Activated CD8-positive, alpha-beta memory T cell treated with anti-CD3 and anti-CD28 coated beads, Interleukin-2, amount 50 U/mL, for 4 hours (primary cell): ENCODE measurements at regions not wholly inside any gene's neighbourhood (a gene's known extent, or its start where the extent isn't known, plus 50 kb on each side); places are given as distances from the start of the nearest gene placed in this dataset.
"Not testable (repeated sequence)": the region's sequence is repeated elsewhere in the genome, so short reads cannot be mapped to it uniquely, and the experiment has no call there.

Source experiments
- DNase-seq: peaks from one replicate; pipeline ENCODE4 v3.0.0-alpha.2; 2020

- no peak for DNase-seq
Measured at GRCh38 chr15:96472681-96473080, 142.2 kb downstream of the NR2F2 start.

DNA sequence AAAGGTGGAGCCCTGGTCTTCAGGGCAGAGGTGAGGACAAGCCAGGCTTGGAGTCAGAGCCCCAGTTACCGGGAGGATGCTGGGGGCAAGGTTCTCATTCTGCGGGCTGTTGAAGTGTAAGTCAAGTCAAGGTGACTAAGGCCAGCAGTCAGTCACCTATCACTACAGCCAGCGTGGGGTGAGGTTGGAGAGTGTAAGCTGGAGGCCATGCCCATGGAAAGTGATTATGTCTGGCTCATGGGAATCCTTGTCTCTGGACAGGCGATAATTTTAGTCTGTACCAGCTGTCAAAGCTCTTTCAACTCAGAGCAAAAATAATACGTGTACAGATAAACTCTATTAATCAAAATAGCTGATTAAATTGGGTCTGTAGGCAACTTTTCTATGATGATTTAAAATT, 143.1 kb downstream of the NR2F2 start:
- DNase-seq = no peak

DNA sequence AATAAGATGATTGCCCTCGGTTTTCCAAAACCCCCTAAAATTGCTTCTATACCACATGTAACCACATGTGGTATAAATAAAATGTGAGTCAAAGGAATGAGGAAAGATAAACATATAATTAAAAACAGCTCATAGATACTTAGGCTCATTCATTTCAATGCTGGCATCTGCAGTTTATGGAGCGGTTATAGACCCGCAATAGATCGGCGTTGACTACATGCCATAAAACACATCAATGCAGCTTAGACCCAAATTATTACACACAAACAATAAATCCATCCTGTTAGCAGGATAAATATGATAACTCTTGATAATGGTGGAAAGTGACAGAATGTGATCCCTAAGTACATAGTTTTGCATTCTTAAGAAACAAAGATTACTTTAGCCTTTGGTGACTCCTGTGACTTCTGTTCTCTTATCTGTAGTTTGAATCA, 143.7 kb downstream of the NR2F2 start:
- no peak for DNase-seq

GRCh38 chr15:96477227-96477626, 146.7 kb downstream of the NR2F2 start:
- no peak for DNase-seq

DNA sequence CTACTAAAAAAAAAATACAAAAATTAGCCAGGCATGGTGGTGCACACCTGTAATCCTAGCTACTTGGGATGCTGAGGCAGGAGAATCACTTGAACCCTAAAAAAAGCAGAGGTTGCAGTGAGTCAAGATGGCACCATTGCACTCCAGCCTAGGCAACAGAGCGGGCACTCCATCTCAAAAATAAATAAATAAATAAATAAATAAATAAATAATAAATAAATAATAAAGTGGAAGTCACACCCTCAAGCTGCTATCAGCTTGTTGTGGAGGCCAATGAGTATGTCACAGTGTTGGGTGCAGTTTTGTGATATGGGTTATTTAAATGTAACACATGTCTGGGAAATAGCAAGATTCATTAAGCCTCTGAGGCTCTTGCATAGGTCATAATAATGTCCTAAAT, 153.9 kb downstream of the NR2F2 start:
- not testable (repeated sequence) for DNase-seq

DNA sequence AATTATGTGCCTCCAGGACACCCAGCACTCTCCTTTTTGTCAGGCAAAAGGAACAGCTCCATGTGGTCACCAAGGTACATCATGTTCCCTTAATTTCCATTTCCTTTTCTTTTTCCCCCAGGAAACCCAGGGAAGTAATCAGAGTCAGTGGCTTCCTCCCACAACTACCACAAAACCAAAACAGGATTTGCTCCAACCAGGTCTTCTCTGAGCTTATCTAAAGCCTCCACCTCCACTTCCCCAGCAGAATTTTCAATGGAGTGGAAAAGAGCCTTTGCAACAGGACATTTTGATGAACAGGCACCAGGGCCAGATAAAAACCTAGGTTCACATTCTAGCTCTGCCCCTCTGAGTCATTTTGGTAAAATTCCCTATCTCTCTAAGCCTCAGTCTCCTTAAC, 154.3 kb downstream of the NR2F2 start:
- no peak for DNase-seq

DNA sequence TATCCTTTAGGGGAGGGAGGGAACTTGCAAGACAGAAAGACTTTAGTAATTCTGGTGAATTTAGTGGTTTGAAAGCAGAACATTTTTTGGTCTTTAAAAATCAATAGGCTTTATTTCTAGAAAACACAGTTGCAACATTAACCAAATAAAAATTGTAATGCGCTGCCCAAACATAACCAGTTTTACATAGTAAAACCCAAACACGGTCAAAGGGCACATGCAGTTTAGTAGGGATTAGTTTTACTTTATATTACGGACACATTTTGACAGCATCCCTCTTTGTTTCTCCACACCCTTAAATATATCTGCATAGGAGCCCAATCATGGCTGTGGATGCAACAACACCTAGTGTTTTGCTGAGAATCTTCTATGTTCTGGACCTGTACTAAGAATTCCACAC, 156.7 kb downstream of the NR2F2 start:
- no peak for DNase-seq

GRCh38 chr15:96491066-96491699, 160.7 kb downstream of the NR2F2 start:
- DNase-seq = not testable (repeated sequence)

DNA sequence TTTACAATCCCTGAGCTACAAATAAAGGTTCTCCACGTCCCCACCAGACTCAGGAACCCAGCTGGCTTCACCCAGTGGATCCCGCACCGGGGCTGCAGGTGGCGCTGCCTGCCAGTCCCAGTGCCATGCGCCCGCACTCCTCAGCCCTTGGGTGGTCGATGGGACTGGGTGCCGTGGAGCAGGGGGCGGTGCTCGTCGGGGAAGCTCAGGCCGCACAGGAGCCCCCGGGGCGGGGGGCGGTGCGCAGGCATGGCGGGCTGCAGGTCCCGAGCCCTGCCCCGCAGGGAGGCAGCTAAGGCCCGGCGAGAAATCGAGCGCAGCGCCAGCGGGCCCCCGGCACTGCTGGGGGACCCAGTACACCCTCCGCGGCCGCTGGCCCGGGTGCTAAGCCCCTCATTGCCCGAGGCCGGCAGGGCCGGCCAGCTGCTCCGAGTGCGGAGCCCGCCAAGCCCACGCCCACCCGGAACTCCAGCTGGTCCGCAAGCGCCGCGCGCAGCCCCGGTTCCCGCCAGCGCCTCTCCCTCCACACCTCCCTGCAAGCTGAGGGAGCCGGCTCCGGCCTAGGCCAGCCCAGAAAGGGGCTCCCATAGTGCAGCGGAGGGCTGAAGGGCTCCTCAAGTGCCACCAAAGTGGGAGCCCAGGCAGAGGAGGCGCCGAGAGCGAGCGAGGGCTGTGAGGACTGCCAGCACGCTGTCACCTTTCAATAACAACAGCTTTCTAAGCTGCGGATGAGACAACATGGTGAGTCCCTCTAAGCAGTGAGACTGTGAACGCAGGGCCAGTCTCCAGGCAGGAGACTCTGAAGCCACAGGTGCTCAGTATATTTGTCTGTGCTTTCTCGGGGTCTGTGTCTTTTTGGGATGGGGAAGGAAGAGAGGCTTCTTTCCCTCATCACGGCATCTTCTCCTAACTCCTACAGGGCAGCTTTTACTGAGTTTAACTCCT, 161.5 kb downstream of the NR2F2 start:
- not testable (repeated sequence) for DNase-seq

- DNase-seq = no peak
Measured at GRCh38 chr15:96494505-96494904, 164.0 kb downstream of the NR2F2 start.

DNA sequence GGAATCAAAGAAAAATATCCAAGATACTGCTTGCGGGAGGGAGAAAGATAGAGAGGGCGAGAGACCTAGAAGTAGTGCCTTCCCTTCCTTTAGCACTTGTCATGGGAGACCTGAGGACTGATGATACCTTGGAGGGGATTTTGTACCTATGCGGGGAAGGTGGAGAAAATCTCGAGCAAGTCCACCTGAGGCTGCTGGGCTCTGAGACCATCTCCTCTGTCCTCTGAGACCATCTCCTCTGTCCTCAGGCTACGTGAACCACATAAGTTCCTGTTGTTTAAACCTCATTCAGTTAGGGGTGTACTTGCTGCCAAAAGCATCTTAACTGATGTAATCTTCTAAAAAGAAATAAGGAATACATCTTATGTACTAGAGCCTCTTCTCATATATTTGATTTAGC, 164.9 kb downstream of the NR2F2 start:
- DNase-seq = no peak

- DNase-seq = no peak
Measured at GRCh38 chr15:96497951-96498350, 167.5 kb downstream of the NR2F2 start.

- DNase-seq = no peak
Measured at GRCh38 chr15:96500508-96500907, 170.0 kb downstream of the NR2F2 start.

GRCh38 chr15:96501362-96501761, 170.9 kb downstream of the NR2F2 start:
- no peak for DNase-seq

DNA sequence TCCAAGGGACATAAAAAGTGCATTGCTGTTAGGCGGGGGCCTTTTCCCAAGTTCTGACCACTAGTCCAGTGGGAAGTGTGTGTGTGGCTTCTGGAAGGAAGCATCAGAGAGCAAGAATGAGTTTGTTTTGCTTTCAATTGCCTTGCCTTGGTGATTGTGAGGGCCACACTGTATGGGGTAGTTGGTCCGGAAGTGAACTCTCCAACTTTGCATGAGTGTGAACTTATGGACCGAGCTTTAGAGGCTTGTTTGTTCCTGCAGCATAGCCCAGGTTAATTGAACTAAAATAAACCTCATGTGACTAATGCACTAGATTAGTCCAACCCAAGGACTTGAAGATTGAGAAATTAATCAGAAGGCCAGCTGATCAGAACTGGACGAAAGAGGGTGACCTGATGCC, 171.7 kb downstream of the NR2F2 start:
- no peak for DNase-seq

- no peak for DNase-seq
Measured at GRCh38 chr15:96503276-96503675, 172.8 kb downstream of the NR2F2 start.

GRCh38 chr15:96504371-96504770, 173.9 kb downstream of the NR2F2 start:
- no peak for DNase-seq

- no peak for DNase-seq
Measured at GRCh38 chr15:96505014-96505413, 174.5 kb downstream of the NR2F2 start.

DNA sequence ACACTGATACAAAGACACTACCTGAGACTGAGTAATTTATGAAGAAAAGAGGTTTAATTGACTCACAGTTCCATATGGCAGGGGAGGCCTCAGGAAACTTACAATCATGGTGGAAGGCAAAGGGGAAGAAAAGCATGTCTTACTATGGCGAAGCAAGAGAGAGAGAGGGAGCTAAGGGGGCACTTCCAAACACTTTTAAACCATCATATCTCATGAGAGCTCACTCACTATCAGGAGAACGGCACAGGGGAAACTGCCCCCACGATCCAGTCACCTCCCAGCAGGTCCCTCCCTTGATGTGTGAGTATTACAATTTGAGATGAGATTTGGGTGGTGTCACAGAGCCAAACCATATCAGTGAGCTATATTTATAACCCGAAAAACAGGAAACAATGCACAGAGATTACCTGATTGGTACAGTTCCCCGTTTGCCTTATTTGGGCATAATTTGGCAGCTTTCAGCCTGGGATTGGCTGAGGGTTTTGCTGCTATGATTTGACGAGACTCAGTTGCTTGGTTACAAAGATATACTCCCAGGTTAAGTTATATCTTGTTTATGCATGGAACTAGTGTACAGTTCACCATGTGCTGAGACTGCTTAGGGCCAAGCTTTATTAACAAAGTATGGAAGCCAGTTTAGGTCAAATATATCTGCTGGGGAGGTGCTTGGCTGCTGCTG, 184.2 kb downstream of the NR2F2 start:
- no peak for DNase-seq

DNA sequence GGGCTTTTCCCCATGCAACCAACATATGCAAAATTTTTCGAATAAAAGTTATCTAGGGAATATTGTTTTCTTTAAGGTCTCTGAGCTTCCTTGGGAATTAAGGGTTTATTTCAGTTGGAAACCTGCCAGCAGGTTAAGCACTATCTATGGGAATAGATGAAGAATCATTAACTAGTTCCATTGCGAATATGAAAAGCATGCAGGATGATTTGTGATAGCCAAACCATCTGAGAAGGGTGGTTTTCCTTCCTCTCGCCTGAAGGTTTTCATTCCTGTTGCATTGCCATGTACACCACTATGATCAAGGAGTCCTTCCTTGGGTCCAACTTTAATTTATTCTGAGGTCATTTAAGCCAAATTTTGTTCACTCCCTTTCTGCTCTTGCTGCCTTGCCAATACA, 184.9 kb downstream of the NR2F2 start:
- DNase-seq = no peak

- no peak for DNase-seq
Measured at GRCh38 chr15:96521386-96521785, 190.9 kb downstream of the NR2F2 start.

DNA sequence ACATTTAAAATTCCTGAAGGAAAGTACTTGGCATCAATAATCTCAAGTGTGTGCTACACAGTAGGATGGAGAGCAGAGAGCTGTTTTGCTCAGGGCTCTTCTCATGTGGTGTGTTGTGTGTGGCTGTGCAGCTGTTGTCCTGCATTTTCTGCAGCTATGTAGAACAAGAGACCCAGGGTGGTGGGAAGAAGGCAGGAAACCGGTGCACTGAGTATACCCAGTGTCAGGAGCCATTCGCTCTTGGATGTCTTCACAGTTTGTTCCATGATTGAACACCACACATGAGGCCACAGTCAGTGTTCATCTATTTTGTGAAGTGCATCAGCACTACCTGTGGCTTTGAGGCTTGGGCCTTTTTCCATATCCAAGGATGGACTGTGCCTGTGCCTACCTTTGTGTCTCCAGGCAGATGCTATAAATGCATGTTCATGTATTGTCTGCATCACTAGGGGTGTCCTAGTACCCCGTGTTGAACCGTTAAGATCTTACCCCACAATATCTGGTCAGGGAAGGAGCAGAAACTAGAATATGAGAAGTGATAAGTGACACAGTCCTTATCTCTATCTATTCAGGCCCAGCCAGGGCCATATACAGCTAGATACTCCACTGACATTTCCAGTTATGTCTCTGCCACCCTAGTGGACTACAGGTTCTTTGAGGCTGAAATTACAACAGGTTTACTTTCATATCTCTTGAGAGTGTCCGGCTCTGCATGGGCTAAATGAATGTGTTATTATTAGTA, 194.3 kb downstream of the NR2F2 start:
- no peak for DNase-seq

DNA sequence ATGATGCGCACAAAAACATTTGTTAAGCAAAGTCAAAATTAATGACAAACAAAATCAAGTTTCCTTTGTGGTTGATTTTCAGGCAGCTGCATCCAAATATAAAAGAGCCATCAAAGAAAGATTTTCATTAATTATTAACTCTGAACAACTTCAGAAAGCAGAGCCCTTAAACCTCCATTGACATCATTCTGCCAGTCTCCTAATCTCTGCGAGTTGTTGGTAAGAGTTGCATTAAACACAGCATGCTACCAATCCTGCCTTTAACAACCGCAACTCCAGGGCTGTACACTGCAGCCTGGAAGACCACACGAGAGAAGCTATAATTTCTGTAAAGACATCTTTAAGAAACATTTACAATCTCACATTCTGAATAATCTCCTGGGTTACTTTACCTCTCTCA, 204.6 kb downstream of the NR2F2 start:
- DNase-seq = no peak
